ENCODE measurements at regions not wholly inside any gene's neighbourhood (a gene's known extent, or its start where the extent isn't known, plus 50 kb on each side); places are given as distances from the start of the nearest gene placed in this dataset.

DNA sequence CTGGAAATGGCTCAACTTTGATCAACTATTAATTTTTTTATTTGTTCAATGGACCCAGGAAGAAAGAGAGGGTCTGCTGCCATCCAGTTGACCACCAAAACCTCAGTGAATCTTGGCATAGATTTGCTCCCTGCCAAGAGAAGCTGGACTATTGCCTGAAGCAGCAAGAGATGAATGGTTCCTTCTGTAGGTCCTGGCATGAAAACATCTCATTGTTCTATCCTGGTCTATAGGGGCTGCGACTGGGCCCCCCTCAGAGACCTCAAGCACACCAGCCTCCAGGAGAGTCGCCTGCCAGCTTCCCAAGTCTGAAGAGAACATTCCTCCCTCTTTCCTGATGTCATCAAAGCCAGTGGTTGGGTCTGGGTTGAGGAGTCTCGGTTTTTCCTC lies 204.9 kb downstream of the TMX1 start:
- DNase-seq (ENCODE audit: low spot score in 2 of 2): no peak

DNA sequence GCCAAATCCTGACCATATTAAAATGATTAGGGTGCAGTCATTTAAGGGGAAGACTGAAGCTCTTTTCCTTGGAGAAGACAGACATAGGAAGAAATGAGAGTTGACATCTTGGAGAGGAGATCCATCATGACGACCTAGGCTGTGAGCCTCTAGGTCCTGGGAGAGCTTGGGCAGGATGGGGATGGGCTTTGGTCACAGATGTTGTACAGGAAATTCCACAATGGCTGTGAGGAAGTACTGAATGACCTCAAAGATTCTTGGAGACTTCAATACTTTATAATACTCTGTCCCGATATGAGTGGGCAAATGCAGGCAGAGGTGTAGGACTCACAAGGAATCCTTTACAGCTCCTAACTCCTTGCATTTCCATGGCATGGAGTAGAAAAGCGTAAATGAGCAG lies 204.9 kb upstream of the FRMD6 start:
- TF ChIP-seq CTCF (IDR thresholded peaks at IDR 0.05) (no peak), POLR2A (IDR thresholded peaks at IDR 0.05) (no peak)
- WGBS, 2 donors: 80 to 94% methylated on average over 3 of the region's 3 CpGs
- H3K4me3 ChIP-seq (ENCODE audit: low read depth, poor library complexity, severe bottlenecking): no peak overlapping the region
- DNase-seq (ENCODE audit: low spot score in 2 of 2): no peak
- intact Hi-C loops (cut with DNase I; ENCODE audit: low total_unique reads): no loop called here

More for the DNA sequence above, 204.9 kb downstream of the TMX1 start:
- H3K4me3 ChIP-seq (ENCODE audit: low read depth, poor library complexity, severe bottlenecking): no peak overlapping the region
- intact Hi-C loops (cut with DNase I; ENCODE audit: low total_unique reads): no loop called here
- TF ChIP-seq CTCF (IDR thresholded peaks at IDR 0.05): no peak
- no peak for TF ChIP-seq POLR2A (IDR thresholded peaks at IDR 0.05)
- WGBS, 2 donors: 60 to 85% methylated on average over 3 of the region's 3 CpGs

DNA sequence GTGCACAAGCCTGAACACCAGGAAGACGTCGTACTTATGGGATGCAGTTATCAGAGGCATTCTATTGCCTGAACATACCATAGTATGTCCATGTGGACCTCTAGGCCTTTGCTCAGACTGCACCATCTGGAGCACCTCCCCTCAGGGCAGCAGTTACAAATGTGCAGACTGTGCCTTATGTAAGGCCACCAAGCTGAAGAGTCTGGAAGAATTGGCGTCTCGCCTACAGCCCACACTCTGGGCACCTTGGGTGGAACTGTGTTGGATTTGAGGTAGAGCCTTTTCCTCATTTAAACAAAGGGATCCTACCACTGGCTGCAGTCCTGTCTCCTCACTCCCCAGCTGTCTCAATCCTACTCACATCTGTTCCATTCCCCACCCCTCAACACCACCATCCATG lies 204.3 kb upstream of the FRMD6 start:
- no peak for TF ChIP-seq POLR2A (IDR thresholded peaks at IDR 0.05)
- no peak for TF ChIP-seq CTCF (IDR thresholded peaks at IDR 0.05)
- H3K4me3 ChIP-seq (ENCODE audit: low read depth, poor library complexity, severe bottlenecking): no peak overlapping the region
- no peak for DNase-seq (ENCODE audit: low spot score in 2 of 2)
- 97 to 100% methylated on average over 2 to 4 of the region's 4 CpGs for WGBS, 2 donors
- intact Hi-C loops (cut with DNase I; ENCODE audit: low total_unique reads): no loop called here

DNA sequence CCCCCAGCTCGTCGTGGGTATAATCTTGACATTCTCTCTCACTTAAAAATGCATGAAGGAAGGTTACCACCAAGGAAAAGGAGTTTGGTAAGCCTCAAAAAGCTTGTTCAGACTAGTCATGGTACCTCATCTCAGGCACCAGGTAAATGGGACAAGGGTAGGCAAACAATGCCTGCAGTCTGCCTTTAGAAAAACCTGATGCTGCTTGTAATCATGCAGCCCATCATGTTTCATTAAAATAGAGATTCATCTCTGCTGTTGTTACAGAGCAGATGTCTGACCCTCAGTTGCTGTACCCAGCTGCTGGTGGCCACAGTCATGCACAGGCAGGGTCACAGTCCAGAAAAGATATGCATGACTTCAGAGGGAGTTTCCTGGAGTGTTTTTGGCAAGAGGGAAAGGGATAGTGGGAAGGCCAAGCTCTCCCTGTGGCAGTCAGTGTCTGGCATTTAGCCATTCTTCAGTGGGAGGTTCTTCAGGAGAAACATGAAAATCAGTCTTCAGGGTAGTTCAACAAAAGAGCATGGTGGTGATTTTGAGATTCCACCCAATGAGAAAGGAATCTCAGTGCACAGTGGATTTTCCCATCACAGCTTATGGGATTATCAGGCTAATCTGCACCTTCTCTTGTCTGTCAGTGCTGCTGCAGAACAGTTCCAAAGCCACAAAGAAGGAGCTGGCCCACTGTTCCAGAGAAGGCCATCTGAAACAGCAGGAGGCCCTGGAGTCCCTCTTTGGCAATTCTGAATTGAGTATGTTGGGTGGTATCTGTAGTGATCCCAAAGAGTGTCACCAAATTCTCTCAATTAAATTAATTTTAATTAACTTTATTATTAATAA lies 202.7 kb upstream of the FRMD6 start:
- 39% methylated on average over 2 of the region's 2 CpGs for WGBS, 2 donors
- H3K4me3 ChIP-seq (ENCODE audit: low read depth, poor library complexity, severe bottlenecking): no peak overlapping the region
- intact Hi-C loops (cut with DNase I; ENCODE audit: low total_unique reads): no loop called here
- TF ChIP-seq CTCF (IDR thresholded peaks at IDR 0.05) (no peak), POLR2A (IDR thresholded peaks at IDR 0.05) (no peak)
- no peak for DNase-seq (ENCODE audit: low spot score in 2 of 2)

DNA sequence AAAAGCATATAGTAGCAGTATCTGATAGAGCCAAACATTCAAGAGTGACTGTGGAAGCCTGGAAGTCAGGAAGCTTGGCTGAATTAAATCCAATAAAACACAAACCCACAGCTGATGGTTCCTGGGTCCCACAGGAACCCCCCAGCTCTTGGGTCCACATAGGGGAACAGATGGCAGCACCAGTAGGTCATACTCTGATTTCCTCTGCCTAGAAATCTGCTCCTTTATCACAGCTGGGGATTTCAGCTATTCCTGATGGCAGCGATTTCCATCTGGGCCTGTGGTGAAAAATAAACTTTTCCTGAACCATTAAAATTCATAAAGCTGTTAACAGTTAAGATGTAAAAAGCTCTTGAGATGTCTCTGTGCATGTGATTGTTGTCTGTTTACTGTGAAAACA lies 202.0 kb upstream of the FRMD6 start:
- no peak overlapping the region for H3K4me3 ChIP-seq (ENCODE audit: low read depth, poor library complexity, severe bottlenecking)
- DNase-seq (ENCODE audit: low spot score in 2 of 2): no peak
- WGBS, 2 donors: 76 to 79% methylated on average over 1 of the region's 1 CpG
- intact Hi-C loops (cut with DNase I; ENCODE audit: low total_unique reads): no loop called here
- no peak for TF ChIP-seq POLR2A (IDR thresholded peaks at IDR 0.05)
- TF ChIP-seq CTCF (IDR thresholded peaks at IDR 0.05): no peak

DNA sequence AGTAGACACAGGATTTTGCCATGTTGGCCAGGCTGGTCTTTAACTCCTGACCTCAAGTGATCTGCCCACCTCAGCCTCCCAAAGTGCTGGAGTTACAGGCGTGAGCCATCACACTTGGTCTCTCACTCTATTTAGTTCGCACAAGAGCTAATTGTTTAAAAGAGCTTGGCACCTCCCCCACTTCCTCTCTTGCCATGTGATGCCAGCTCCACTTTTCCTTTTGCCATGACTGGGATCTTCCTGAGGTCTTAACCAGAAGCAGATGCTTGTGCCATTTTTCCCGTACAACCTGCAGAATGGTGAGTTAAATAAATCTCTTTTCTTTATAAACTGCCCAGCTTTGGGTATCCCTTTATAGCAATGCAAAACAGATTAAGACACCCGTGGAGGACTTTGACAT lies 200.1 kb upstream of the FRMD6 start:
- intact Hi-C loops (cut with DNase I; ENCODE audit: low total_unique reads): no loop called here
- WGBS, 2 donors: 68 to 93% methylated on average over 4 of the region's 4 CpGs
- H3K4me3 ChIP-seq (ENCODE audit: low read depth, poor library complexity, severe bottlenecking): no peak overlapping the region
- TF ChIP-seq POLR2A (IDR thresholded peaks at IDR 0.05) (no peak), CTCF (IDR thresholded peaks at IDR 0.05) (no peak)
- no peak for DNase-seq (ENCODE audit: low spot score in 2 of 2)
